ENCODE measurements at regions not wholly inside any gene's neighbourhood (a gene's known extent, or its start where the extent isn't known, plus 50 kb on each side); places are given as distances from the start of the nearest gene placed in this dataset.

DNA sequence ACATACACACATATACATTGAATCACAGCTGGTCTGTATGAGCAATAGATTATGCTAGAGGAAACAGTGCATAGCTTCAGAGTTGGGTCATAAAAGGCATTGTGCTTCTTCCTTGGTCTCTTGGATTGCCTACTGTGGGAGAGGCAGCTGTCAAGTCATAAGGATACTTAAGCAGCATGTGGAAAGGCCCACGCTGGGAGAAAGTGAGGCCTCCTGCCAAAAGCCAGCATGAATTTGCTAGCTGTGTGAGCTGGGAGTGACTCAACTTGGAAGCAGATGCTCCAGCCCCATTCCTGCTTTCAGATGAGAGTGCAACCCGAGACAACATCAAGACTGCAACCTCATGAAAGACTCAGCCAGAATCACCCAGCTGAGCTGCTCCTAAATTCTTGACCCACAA lies 311.9 kb upstream of the TBX3 start:
- no peak for TF ChIP-seq EZH2phosphoT487 (IDR thresholded peaks at IDR 0.05; ENCODE audit: borderline replicate concordance, low read length)
- no peak for TF ChIP-seq EZH2 (IDR thresholded peaks at IDR 0.05; ENCODE audit: low read length, unreplicated experiment)
